HEK293 (cell line): ENCODE measurements at regions not wholly inside any gene's neighbourhood (a gene's known extent, or its start where the extent isn't known, plus 50 kb on each side); places are given as distances from the start of the nearest gene placed in this dataset.

Experiments used
- CTCF ChIP-seq: fragments of 450-650 bp; formaldehyde crosslinking; IDR thresholded peaks from 2 replicates; pipeline ENCODE4 v1.5.1; 2016; ENCODE audit warnings: missing biosample characterization, missing genetic modification characterization
- IKZF3 ChIP-seq: fragments of 450-650 bp; IDR thresholded peaks from 2 replicates; pipeline ENCODE4 v1.5.0; 2018; ENCODE audit warnings: missing biosample characterization, mild to moderate bottlenecking, missing genetic modification characterization, moderate library complexity
- KLF16 ChIP-seq: fragments of 450-650 bp; formaldehyde crosslinking; IDR thresholded peaks from 2 replicates; pipeline ENCODE4 v1.5.1; 2017; ENCODE audit warnings: missing biosample characterization, missing genetic modification characterization
- OVOL3 ChIP-seq: fragments of 450-650 bp; formaldehyde crosslinking; IDR thresholded peaks from 2 replicates; pipeline ENCODE4 v1.5.1; 2016; ENCODE audit warnings: missing biosample characterization, missing genetic modification characterization
- REST ChIP-seq: fragments of 450-650 bp; formaldehyde crosslinking; IDR thresholded peaks from 2 replicates; pipeline ENCODE4 v1.5.1; 2016; ENCODE audit warnings: missing biosample characterization, missing genetic modification characterization
- SP3 ChIP-seq: fragments of 450-650 bp; formaldehyde crosslinking; IDR thresholded peaks from 2 replicates; pipeline ENCODE4 v1.5.1; 2016; ENCODE audit warnings: missing biosample characterization, missing genetic modification characterization
- ZNF274 ChIP-seq, 2 experiments: fragments of 200-500 bp in 1 of 2; fragments of 450-650 bp in 1 of 2; sonication (Bioruptor generic) in 1 of 2; formaldehyde crosslinking in 1 of 2; IDR thresholded peaks; 2 replicates each; pipeline versions ENCODE4 v1.5.1 to v1.6.1; 2014 to 2016; ENCODE audit warnings: borderline replicate concordance in 1 of 2, inconsistent platforms in 1 of 2, low read length in 1 of 2, missing biosample characterization in 1 of 2, missing genetic modification characterization in 1 of 2
- ZNF362 ChIP-seq: fragments of 450-650 bp; formaldehyde crosslinking; IDR thresholded peaks from 2 replicates; pipeline ENCODE4 v1.5.1; 2016; ENCODE audit warnings: missing biosample characterization, missing genetic modification characterization
- ZNF449 ChIP-seq: fragments of 450-650 bp; formaldehyde crosslinking; IDR thresholded peaks from 2 replicates; pipeline ENCODE4 v1.5.1; 2017; ENCODE audit warnings: missing biosample characterization, mild to moderate bottlenecking, missing genetic modification characterization, moderate library complexity
- ZSCAN30 ChIP-seq: fragments of 450-650 bp; IDR thresholded peaks from 2 replicates; pipeline ENCODE4 v1.5.1; 2018; ENCODE audit warnings: missing biosample characterization, mild to moderate bottlenecking, missing genetic modification characterization, moderate library complexity

DNA sequence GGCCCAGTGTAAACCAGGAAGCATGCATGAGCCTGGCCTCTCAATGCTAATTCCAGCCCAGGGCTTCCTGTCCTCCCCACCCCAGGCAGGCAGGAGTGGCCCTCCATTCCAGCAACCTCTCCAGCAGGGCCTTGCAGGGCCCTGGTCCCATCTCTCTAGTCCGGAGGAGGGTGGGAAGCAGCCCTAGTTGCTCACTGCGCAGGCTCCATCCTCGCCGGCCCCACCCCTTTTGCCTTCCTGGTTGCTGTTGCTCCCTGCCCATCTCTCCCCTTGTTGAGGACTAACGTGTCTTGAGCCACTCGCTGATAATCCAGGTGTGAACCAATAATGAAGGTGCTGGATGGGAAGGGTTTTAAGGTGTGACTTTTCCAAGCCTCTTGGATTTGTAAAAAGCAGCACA lies 161.2 kb upstream of the BCOR start:
- no peak for TF ChIP-seq CTCF (tag by site-specific recombination)
- no peak for TF ChIP-seq ZNF362 (tag by site-specific recombination)
- no peak for TF ChIP-seq ZSCAN30 (tag by site-specific recombination)
- no peak for TF ChIP-seq IKZF3 (tag by site-specific recombination)
- no peak for TF ChIP-seq KLF16 (tag by site-specific recombination)
- TF ChIP-seq REST (tag by site-specific recombination) = no peak
- TF ChIP-seq ZNF274 (IDR thresholded peaks at IDR 0.05; ENCODE audit: low read length) = no peak
- TF ChIP-seq ZNF274 (tag by site-specific recombination; IDR thresholded peaks at IDR 0.05; ENCODE audit: borderline replicate concordance) = no peak
- TF ChIP-seq ZNF449 (tag by site-specific recombination) = no peak
- no peak for TF ChIP-seq OVOL3 (tag by site-specific recombination)
- TF ChIP-seq SP3 (tag by site-specific recombination) = no peak
